ENCODE measurements at regions not wholly inside any gene's neighbourhood (a gene's known extent, or its start where the extent isn't known, plus 50 kb on each side); places are given as distances from the start of the nearest gene placed in this dataset.

GRCh38 chr1:207240325-207241101 is 81.0 kb upstream of the CD55 start:
- ChIA-PET CTCF (no interaction called here), SMC1A (ENCODE audit: uncharacterized antibody, unreplicated experiment) (interaction anchor here (0.9 to 1.0 kb wide), 2 partner anchors 22 to 27 kb away, joined by 3 read pairs; no protein-coding TSS in a partner anchor), POLR2A (no interaction called here), RAD21 (ENCODE audit: unreplicated experiment) (no interaction called here)
- WGBS (ENCODE audit: insufficient coverage, insufficient replicate concordance, low lambda C conversion rate, missing lambda C conversion rate) = 55% methylated on average over 5 of the region's 5 CpGs
- H3K36me3 ChIP-seq (ENCODE audit: control insufficient read depth in 2 of 2, insufficient read depth in 2 of 2, low read length in 1 of 2) = no peaks in the 10 kb centered on the region
- H3K4me3 ChIP-seq = no peak overlapping the region
- no peak overlapping the region for H3K4me2 ChIP-seq (ENCODE audit: control insufficient read depth, insufficient read depth)
- H3K9me3 ChIP-seq (replicated peaks; ENCODE audit: control insufficient read depth, insufficient read depth, low read length) = no peaks in the 10 kb centered on the region; the same call in 2 of the 3 replicates
- no peaks in the 10 kb centered on the region for H3K79me2 ChIP-seq (ENCODE audit: control insufficient read depth, insufficient read depth, low read length)
- BruUV-seq (replicated peaks) = no TSS peak
- FAIRE-seq (no peak), ATAC-seq (no peak), DNase-seq (ENCODE audit: low read depth, low spot score) (no peak)
- no peaks in the 10 kb centered on the region for H3K4me1 ChIP-seq (ENCODE audit: control insufficient read depth, insufficient read depth, low read length)
- H3K27ac ChIP-seq (ENCODE audit: control insufficient read depth, insufficient read depth) = no peak overlapping the region
- no peaks in the 10 kb centered on the region for H3K27me3 ChIP-seq (replicated peaks in 1 of 2; ENCODE audit: control insufficient read depth in 2 of 2, insufficient read depth in 2 of 2, low read length in 1 of 2)
- in situ Hi-C loops (cut with MboI) (no loop called here), intact Hi-C loops (cut with micrococcal nuclease; ENCODE audit: unreplicated experiment) (no loop called here)
- no peak overlapping the region for H3K9ac ChIP-seq (ENCODE audit: control insufficient read depth, insufficient read depth, low read length)
- H4K20me1 ChIP-seq (ENCODE audit: control insufficient read depth, insufficient read depth) = no peaks in the 10 kb centered on the region
- no peak overlapping the region for H2AFZ ChIP-seq (ENCODE audit: control insufficient read depth, low read depth, low read length)
- TF ChIP-seq HDAC2 (IDR thresholded peaks at IDR 0.05) = no peak
- no peak for TF ChIP-seq ZBTB4 (CRISPR knock-in tag; IDR thresholded peaks at IDR 0.05)
- no peak for TF ChIP-seq CBX3 (IDR thresholded peaks at IDR 0.05; ENCODE audit: borderline replicate concordance, low read depth)
- TF ChIP-seq RBBP5 (conservative IDR thresholded peaks at IDR 0.05) = no peak
- no peak for TF ChIP-seq KAT2A (conservative IDR thresholded peaks at IDR 0.05; ENCODE audit: control insufficient read depth, low read depth, low read length)
- TF ChIP-seq STAT3 (IDR thresholded peaks at IDR 0.05; ENCODE audit: low read depth, low read length) = no peak
- TF ChIP-seq EP300 (IDR thresholded peaks at IDR 0.05; ENCODE audit: borderline replicate concordance in 1 of 2, control insufficient read depth in 1 of 2, low read depth in 2 of 2, low read length in 2 of 2) = no peak
- TF ChIP-seq TAF1 (IDR thresholded peaks at IDR 0.05; ENCODE audit: borderline replicate concordance, low read depth, low read length) = no peak
- TF ChIP-seq TARDBP (IDR thresholded peaks at IDR 0.05; ENCODE audit: borderline replicate concordance) = no peak
- TF ChIP-seq JUND (IDR thresholded peaks at IDR 0.05; ENCODE audit: low read depth, low read length) = no peak
- TF ChIP-seq SREBF1 (IDR thresholded peaks at IDR 0.05; ENCODE audit: low read length) = no peak
- no peak for TF ChIP-seq ZNF592 (IDR thresholded peaks at IDR 0.05)
- no peak for TF ChIP-seq BRCA1 (IDR thresholded peaks at IDR 0.05; ENCODE audit: low read depth, low read length)
- TF ChIP-seq GABPA (IDR thresholded peaks at IDR 0.05; ENCODE audit: low read depth) = no peak
- TF ChIP-seq RAD51 (IDR thresholded peaks at IDR 0.05) = no peak
- TF ChIP-seq BACH1 (IDR thresholded peaks at IDR 0.05; ENCODE audit: borderline replicate concordance) = no peak
- TF ChIP-seq MYC (IDR thresholded peaks at IDR 0.05; ENCODE audit: insufficient read depth, insufficient read length, insufficient replicate concordance, low read length, severe bottlenecking) = no peak
- TF ChIP-seq CREM (IDR thresholded peaks at IDR 0.05; ENCODE audit: low read depth) = no peak
- no peak for TF ChIP-seq POU2F2 (IDR thresholded peaks at IDR 0.05; ENCODE audit: borderline replicate concordance, low read depth, low read length)

All from GM12878 (cell line).